H9 (cell line): ENCODE measurements at regions not wholly inside any gene's neighbourhood (a gene's known extent, or its start where the extent isn't known, plus 50 kb on each side); places are given as distances from the start of the nearest gene placed in this dataset.

Experiments
- DNase-seq: peaks from one replicate; pipeline ENCODE4 v3.0.0-alpha.2; 2017
- H2AFZ ChIP-seq: one replicate; pipeline ENCODE4 v1.6.1; 2013; ENCODE audit warnings: mild to moderate bottlenecking, low read length, control low read depth, moderate library complexity
- H2AK5ac ChIP-seq: 2 replicates; pipeline ENCODE4 v1.6.1; 2013; ENCODE audit warnings: low read length, control low read depth, mixed read lengths; ENCODE audit not compliant: insufficient read length
- H2BK120ac ChIP-seq: one replicate; pipeline ENCODE4 v1.6.1; 2013; ENCODE audit warnings: low read depth, mild to moderate bottlenecking, low read length, control low read depth, inconsistent platforms; ENCODE audit not compliant: poor library complexity, severe bottlenecking
- H2BK12ac ChIP-seq: 2 replicates; pipeline ENCODE4 v1.6.1; 2013; ENCODE audit warnings: low read length, control low read depth, mixed read lengths, low read depth; ENCODE audit not compliant: insufficient read length
- H2BK15ac ChIP-seq: 2 replicates; pipeline ENCODE4 v1.6.1; 2013; ENCODE audit warnings: low read depth, low read length, control low read depth
- H2BK20ac ChIP-seq: one replicate; pipeline ENCODE4 v1.6.1; 2013; ENCODE audit warnings: low read depth, mild to moderate bottlenecking, low read length, control low read depth, inconsistent platforms; ENCODE audit not compliant: poor library complexity, severe bottlenecking
- H2BK5ac ChIP-seq: 2 replicates; pipeline ENCODE4 v1.6.1; 2013; ENCODE audit warnings: low read length, control low read depth, mixed read lengths; ENCODE audit not compliant: insufficient read length
- H3K14ac ChIP-seq: 2 replicates; pipeline ENCODE4 v1.6.1; 2013; ENCODE audit warnings: low read length, control low read depth; ENCODE audit not compliant: insufficient read depth
- H3K18ac ChIP-seq: 2 replicates; pipeline ENCODE4 v1.6.1; 2013; ENCODE audit warnings: low read depth, mild to moderate bottlenecking, mixed read lengths, low read length, control low read depth; ENCODE audit not compliant: insufficient read length
- H3K23ac ChIP-seq: 2 replicates; pipeline ENCODE4 v1.6.1; 2013; ENCODE audit warnings: low read length, control low read depth, mixed read lengths, low read depth; ENCODE audit not compliant: insufficient read length
- H3K23me2 ChIP-seq: 2 replicates; pipeline ENCODE4 v1.6.1; 2013; ENCODE audit warnings: low read depth, mild to moderate bottlenecking, mixed read lengths, low read length, control low read depth; ENCODE audit not compliant: insufficient read length, poor library complexity, severe bottlenecking
- H3K27ac ChIP-seq: 2 replicates; pipeline ENCODE4 v1.5.1; 2013; ENCODE audit warnings: low read length, control low read depth, mixed read lengths, low read depth; ENCODE audit not compliant: insufficient read length
- H3K27me3 ChIP-seq: 2 replicates; pipeline ENCODE4 v1.6.1; 2013; ENCODE audit warnings: low read length, control low read depth, inconsistent platforms; ENCODE audit not compliant: insufficient read depth
- H3K4ac ChIP-seq: 2 replicates; pipeline ENCODE4 v1.6.1; 2013; ENCODE audit warnings: low read depth, mild to moderate bottlenecking, control low read depth, inconsistent platforms, low read length, moderate library complexity
- H3K4me1 ChIP-seq: 2 replicates; pipeline ENCODE4 v1.6.1; 2013; ENCODE audit warnings: low read length, control low read depth, inconsistent platforms; ENCODE audit not compliant: insufficient read depth
- H3K4me2 ChIP-seq: 2 replicates; pipeline ENCODE4 v1.6.1; 2013; ENCODE audit warnings: low read length, control low read depth, mixed read lengths; ENCODE audit not compliant: insufficient read length, insufficient read depth
- H3K56ac ChIP-seq: 2 replicates; pipeline ENCODE4 v1.6.1; 2013; ENCODE audit warnings: low read depth, mild to moderate bottlenecking, mixed read lengths, low read length, control low read depth; ENCODE audit not compliant: insufficient read length
- H3K79me1 ChIP-seq: 2 replicates; pipeline ENCODE4 v1.6.1; 2013; ENCODE audit warnings: low read depth, mild to moderate bottlenecking, moderate library complexity, low read length, control low read depth, inconsistent platforms; ENCODE audit not compliant: insufficient read depth, poor library complexity, severe bottlenecking
- H3K79me2 ChIP-seq: 2 replicates; pipeline ENCODE4 v1.6.1; 2013; ENCODE audit warnings: low read length, control low read depth, inconsistent platforms; ENCODE audit not compliant: insufficient read depth
- H3K9ac ChIP-seq: 2 replicates; pipeline ENCODE4 v1.6.1; 2013; ENCODE audit warnings: low read length, control low read depth, mixed read lengths; ENCODE audit not compliant: insufficient read length; ENCODE audit errors: extremely low read depth
- H3K9me3 ChIP-seq: one replicate; pipeline ENCODE4 v1.6.1; 2013; ENCODE audit warnings: low read depth, low read length, inconsistent platforms; ENCODE audit not compliant: control insufficient read depth
- H3T11ph ChIP-seq: one replicate; pipeline ENCODE4 v1.6.1; 2013; ENCODE audit warnings: mild to moderate bottlenecking, low read length, control low read depth, inconsistent platforms
- H4K20me1 ChIP-seq: one replicate; pipeline ENCODE4 v1.6.1; 2013; ENCODE audit not compliant: control insufficient read depth, insufficient read length, insufficient read depth
- H4K5ac ChIP-seq: 2 replicates; pipeline ENCODE4 v1.6.1; 2013; ENCODE audit warnings: low read depth, mild to moderate bottlenecking, mixed read lengths, low read length, control low read depth; ENCODE audit not compliant: insufficient read length
- H4K8ac ChIP-seq: replicated peaks from 2 replicates; pipeline ENCODE4 v1.6.1; 2013; ENCODE audit warnings: low read length, control low read depth, mixed read lengths, low read depth; ENCODE audit not compliant: insufficient read length
- H4K91ac ChIP-seq: 2 replicates; pipeline ENCODE4 v1.6.1; 2013; ENCODE audit warnings: low read depth, mild to moderate bottlenecking, moderate library complexity, mixed read lengths, low read length, control low read depth; ENCODE audit not compliant: insufficient read length
- H3K27ac Mint-ChIP-seq, 3 experiments: 2 replicates in 2 of 3; 3 replicates in 1 of 3; pipeline ENCODE4 v1.8.0; 2020 to 2021; ENCODE audit warnings: mixed read lengths in 3 of 3, mild to moderate bottlenecking in 1 of 3, moderate library complexity in 1 of 3
- H3K27me3 Mint-ChIP-seq: 2 replicates; pipeline ENCODE4 v1.8.0; 2021; ENCODE audit warnings: low read depth, mild to moderate bottlenecking, moderate library complexity, mixed read lengths
- H3K36me3 Mint-ChIP-seq, 3 experiments: 2 replicates in 2 of 3; 3 replicates in 1 of 3; pipeline ENCODE4 v1.8.0; 2020 to 2021; ENCODE audit warnings: low read depth in 3 of 3, mixed read lengths in 3 of 3; ENCODE audit not compliant: insufficient read depth in 1 of 3
- H3K4me1 Mint-ChIP-seq, 2 experiments: 2 replicates each; pipeline ENCODE4 v1.8.0; 2020; ENCODE audit warnings: mixed read lengths in 2 of 2
- H3K4me3 Mint-ChIP-seq, 2 experiments: 2 replicates in 1 of 2; 3 replicates in 1 of 2; pipeline ENCODE4 v1.8.0; 2020 to 2021; ENCODE audit warnings: mild to moderate bottlenecking in 2 of 2, mixed read lengths in 2 of 2, moderate library complexity in 1 of 2
- H3K9me3 Mint-ChIP-seq, 2 experiments: 2 replicates in 1 of 2; 3 replicates in 1 of 2; pipeline ENCODE4 v1.8.0; 2020; ENCODE audit warnings: mild to moderate bottlenecking in 2 of 2, mixed read lengths in 2 of 2, moderate library complexity in 1 of 2
- CTCF ChIP-seq: fragments of 200-600 bp; sonication (generic); conservative IDR thresholded peaks from 3 replicates; pipeline ENCODE4 v1.8.0; 2021; ENCODE audit warnings: antibody characterized with exemption, mild to moderate bottlenecking
- WGBS: extraction: QIAGEN DNeasy Blood & Tissue Kit; methylation state at CpG from one replicate; pipeline ENCODE4 v1.1.7; 2013; ENCODE audit warnings: missing lambda C conversion rate, low lambda C conversion rate, mixed read lengths; ENCODE audit not compliant: insufficient read length; ENCODE audit errors: extremely low coverage; 5-methylcytosine and 5-hydroxymethylcytosine counted together

GRCh38 chr21:38753557-38753971, 52.2 kb upstream of the ETS2 start:
- Histone ChIP-seq H3K27ac (no peak overlapping the region), H3K9ac (no peak overlapping the region), H2BK20ac (no peak overlapping the region), H3K4me2 (no peak overlapping the region), H2AFZ (no peak overlapping the region), H2BK5ac (no peak overlapping the region), H3K79me2 (no peaks in the 10 kb centered on the region), H3K23me2 (no peaks in the 10 kb centered on the region), H4K8ac (no peak overlapping the region), H2BK12ac (no peak overlapping the region), H3K18ac (no peak overlapping the region), H3K4ac (no peak overlapping the region), H3K4me1 (no peaks in the 10 kb centered on the region), H2BK120ac (no peak overlapping the region), H3K56ac (no peak overlapping the region), H4K5ac (no peak overlapping the region), H3K79me1 (no peaks in the 10 kb centered on the region), H3K14ac (no peak overlapping the region), H2BK15ac (no peak overlapping the region), H3K9me3 (no peaks in the 10 kb centered on the region), H2AK5ac (no peak overlapping the region), H4K91ac (no peak overlapping the region), H4K20me1 (no peaks in the 10 kb centered on the region), H3T11ph (no peak overlapping the region), H3K27me3 (no peaks in the 10 kb centered on the region), H3K23ac (no peak overlapping the region)
- H3K27ac Mint-ChIP-seq: no peak overlapping the region
- peaks cover 11 to 12% of the 10 kb centered on the region in 2 experiments for H3K4me1 Mint-ChIP-seq
- no peaks in the 10 kb centered on the region for H3K36me3 Mint-ChIP-seq
- H3K4me3 Mint-ChIP-seq: no peak overlapping the region
- no peaks in the 10 kb centered on the region; a peak in 1 of 5 replicates for H3K9me3 Mint-ChIP-seq
- WGBS: no CpG with 5 or more reads among the region's 4 CpGs
- peaks cover 31% of the 10 kb centered on the region for H3K27me3 Mint-ChIP-seq
- TF ChIP-seq CTCF: no peak
- no peak for DNase-seq
